GM12891 (cell line): ENCODE measurements at regions not wholly inside any gene's neighbourhood (a gene's known extent, or its start where the extent isn't known, plus 50 kb on each side); places are given as distances from the start of the nearest gene placed in this dataset.

Experiments used
- POLR2A ChIP-seq: IDR thresholded peaks from 2 replicates; pipeline ENCODE4 v1.6.1; 2011; ENCODE audit warnings: low read depth, low read length, control low read depth
- POLR2AphosphoS5 ChIP-seq: IDR thresholded peaks from 2 replicates; pipeline ENCODE4 v1.6.1; 2011; ENCODE audit warnings: low read depth, low read length, control low read depth
- POU2F2 ChIP-seq: IDR thresholded peaks from 2 replicates; pipeline ENCODE4 v1.6.1; 2011; ENCODE audit warnings: low read depth, mild to moderate bottlenecking, control low read depth, low read length, moderate library complexity
- SPI1 ChIP-seq: IDR thresholded peaks from 2 replicates; pipeline ENCODE4 v1.6.1; 2011; ENCODE audit warnings: low read depth, low read length, control low read depth
- TAF1 ChIP-seq: IDR thresholded peaks from 2 replicates; pipeline ENCODE4 v1.6.1; 2011; ENCODE audit warnings: low read depth, low read length, control low read depth

DNA sequence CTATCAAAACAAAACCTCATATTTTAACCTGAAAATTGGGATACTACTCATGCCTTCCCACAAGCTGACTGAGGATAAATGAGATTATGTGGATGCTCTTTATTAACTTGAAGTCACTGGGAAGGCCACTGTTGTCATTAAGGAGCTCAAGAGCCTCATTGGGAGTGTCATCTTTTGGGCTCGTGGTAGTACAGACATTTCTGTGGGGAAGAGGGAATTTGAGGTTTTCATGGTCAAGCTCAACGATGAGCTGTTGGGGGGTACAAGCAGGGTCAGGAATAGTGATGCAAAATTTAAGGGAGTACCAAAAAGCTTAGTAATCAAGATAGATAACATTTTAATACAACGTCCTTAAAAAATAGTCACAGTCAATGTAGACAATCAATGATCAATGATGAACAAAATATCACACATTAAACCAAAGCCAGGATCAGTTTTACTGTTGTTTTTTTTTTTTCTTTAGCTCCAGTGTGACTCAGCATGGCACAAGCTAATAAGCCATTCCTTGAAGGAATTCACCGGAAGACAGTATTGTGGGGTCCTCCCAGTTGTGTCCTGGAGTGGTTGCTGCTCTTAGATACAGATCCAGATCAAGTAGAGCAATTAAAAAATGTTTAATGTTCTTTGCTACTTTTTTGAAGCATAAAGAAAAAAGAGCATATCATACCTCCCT is 130.9 kb downstream of the C12orf75 start:
- TF ChIP-seq POLR2AphosphoS5 (no peak), POLR2A (no peak), TAF1 (no peak), POU2F2 (no peak), SPI1 (no peak)
